T47D (cell line): ENCODE measurements at regions not wholly inside any gene's neighbourhood (a gene's known extent, or its start where the extent isn't known, plus 50 kb on each side); places are given as distances from the start of the nearest gene placed in this dataset.
"Not testable (repeated sequence)": the region's sequence is repeated elsewhere in the genome, so short reads cannot be mapped to it uniquely, and the experiment has no call there.

Source experiments
- DNase-seq, 2 experiments: peaks; one replicate each; pipeline versions ENCODE4 v3.0.0 to v3.0.0-alpha.2; 2011 to 2012; ENCODE audit warnings: low read depth in 1 of 2, low spot score in 1 of 2
- JUND ChIP-seq: IDR thresholded peaks from 2 replicates; pipeline ENCODE4 v1.6.1; 2012; ENCODE audit warnings: low read depth
- in situ Hi-C: cut with HindIII; loops from 2 replicates; pipeline ENCODE4 v1.10.0; 2016; ENCODE audit warnings: low sequenced_read_pairs, low pct_unique_long_range_greater_than_20kb

GRCh38 chr11:89604281-89604680 lies 105.8 kb upstream of the TRIM77 start:
- no peak for TF ChIP-seq JUND
- in situ Hi-C loops = no loop called here
- no peak for DNase-seq

GRCh38 chr11:89606845-89607244 lies 103.3 kb upstream of the TRIM77 start:
- in situ Hi-C loops, DNase-seq: not testable (repeated sequence)

GRCh38 chr11:89607497-89607896 lies 102.6 kb upstream of the TRIM77 start:
- in situ Hi-C loops = not testable (repeated sequence)
- DNase-seq = peak in 1 of 2 experiments; percentile 18

DNA sequence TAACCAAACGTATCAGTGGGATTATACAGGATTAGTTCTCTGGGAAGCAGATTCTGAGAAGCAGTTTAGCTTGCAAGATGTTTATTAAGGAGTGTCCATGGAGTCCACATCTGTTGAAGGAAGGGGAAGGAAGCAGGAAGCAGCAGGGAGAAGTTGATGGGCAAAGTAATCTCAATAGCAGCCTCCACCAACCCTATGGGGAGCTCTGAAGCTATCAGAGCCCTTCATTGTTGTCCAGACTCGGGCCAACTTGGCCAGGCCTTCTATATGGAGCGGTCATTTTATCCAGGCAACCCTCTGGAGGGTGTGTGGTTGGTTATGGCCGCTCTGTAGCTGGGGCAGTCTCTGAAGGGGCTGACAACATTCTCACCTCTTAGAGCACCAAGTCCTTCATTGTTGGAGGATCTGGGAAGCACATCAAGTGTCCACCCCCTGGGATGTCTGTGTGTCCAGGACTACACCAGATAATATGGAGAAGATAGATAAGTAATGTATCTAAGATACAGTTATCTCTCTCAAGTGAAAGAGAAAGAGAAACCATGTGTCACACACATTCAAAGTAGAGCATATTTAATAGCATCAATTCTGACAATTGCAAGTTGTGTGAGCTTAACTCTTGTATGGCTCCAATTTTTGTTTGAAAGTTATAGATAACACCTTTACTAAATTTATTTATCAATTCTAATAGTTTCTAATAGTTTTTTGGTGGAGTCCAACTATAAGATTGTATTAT lies 101.7 kb upstream of the TRIM77 start:
- TF ChIP-seq JUND = no peak
- no peak for DNase-seq
- in situ Hi-C loops = no loop called here

DNA sequence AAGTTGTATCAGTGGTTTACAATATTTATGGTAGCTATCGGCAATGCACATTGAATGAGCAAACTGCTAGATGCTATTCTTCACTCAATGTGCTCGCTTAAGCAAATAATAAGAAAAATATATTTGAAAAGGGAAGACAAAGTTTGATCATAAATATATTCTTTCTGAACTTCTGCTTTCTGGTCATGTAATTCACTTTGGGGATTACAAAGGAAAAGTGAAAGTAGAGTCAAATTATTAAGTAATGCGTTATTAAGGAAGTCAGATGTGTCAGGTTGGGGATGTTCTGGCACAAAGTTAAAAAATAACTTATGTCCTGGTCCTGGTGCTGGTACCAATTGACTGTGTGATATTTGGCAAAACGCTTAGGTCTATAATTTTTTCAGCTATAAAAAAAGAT lies 98.0 kb upstream of the TRIM77 start:
- no peak for DNase-seq
- in situ Hi-C loops = no loop called here
- TF ChIP-seq JUND = no peak

DNA sequence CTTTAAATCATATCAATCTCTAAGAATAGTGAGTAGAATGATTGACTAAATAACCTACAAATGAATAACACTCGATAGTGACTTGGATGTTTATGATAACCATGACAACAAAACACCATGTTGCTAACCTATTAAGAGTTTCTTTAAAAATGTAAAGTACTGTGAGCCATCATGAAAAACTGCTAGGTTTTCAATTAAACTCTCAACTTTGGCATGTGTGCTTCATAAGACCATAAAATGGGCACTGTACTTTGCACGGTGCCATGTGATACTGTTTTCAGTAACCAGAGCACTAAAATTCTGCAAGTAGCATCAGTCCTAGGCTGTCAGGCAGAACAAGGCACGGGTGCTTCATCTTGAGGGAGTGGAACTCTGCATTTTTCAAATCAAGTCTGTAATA lies 96.2 kb upstream of the TRIM77 start:
- no peak for TF ChIP-seq JUND
- no peak for DNase-seq
- in situ Hi-C loops = no loop called here

GRCh38 chr11:89614428-89614827 lies 95.7 kb upstream of the TRIM77 start:
- peak in 1 of 2 experiments; percentile 78 for DNase-seq
- in situ Hi-C loops = not testable (repeated sequence)

- DNase-seq, in situ Hi-C loops: not testable (repeated sequence)
Measured at GRCh38 chr11:89615642-89616041, 94.5 kb upstream of the TRIM77 start.

DNA sequence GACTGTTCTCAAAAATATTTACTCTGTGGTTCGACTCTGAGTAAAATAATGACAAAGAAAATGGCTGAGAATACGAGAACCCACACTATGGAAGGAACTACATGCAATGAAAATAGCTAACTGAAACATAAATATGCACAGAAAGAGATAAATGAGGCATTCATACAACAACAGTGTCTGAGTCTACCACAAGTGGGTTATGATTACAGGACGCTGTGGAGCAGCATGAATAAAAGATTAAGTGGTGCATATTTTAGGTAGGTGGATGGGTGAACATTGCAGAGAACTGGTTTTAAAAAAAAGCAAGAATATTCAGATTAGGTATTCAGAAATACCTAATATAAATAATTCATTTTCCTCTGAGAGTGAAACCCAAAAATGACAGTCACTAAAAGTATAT lies 93.9 kb upstream of the TRIM77 start:
- in situ Hi-C loops, DNase-seq: not testable (repeated sequence)

GRCh38 chr11:89616999-89617602 lies 93.0 kb upstream of the TRIM77 start:
- in situ Hi-C loops = not testable (repeated sequence)
- peak in 1 of 2 experiments; percentile 49 for DNase-seq

DNA sequence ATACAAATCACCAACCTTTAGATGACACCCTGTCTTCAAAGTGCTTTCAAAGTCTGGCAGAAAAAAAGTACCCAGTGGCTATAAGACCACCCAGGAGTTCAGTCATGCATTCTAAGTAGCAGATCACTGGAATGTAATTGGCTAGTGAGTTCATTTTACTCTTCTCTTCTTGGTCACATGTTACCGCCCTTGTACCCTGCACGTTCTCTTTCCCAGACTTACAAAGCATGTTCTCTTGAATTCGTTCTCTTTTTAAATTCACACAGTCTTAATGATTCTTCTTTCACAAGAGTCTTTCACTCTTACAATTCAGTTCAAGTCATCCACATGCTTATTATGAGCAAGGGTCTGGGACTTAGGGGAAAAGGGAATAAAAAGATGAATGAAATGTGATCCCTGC lies 89.4 kb upstream of the TRIM77 start:
- in situ Hi-C loops, DNase-seq: not testable (repeated sequence)

DNA sequence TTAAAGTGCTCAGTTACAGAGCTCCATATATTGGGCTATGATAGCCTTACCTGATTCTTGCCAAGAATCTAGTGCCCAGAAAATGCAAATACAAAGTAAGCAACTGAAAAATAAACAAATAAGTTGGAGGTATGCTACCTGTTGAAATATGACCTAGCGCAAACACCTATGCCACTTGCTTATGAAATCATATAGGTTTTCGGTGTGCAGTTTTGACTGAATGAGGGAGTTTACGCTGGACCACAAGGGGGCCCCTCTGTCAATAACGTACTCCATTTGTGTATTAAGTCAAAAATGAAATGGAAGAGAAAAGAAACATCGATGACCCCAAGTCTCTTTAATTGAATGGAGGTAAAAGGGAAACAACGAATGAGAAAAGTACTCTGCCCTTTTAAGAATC lies 84.9 kb upstream of the TRIM77 start:
- DNase-seq = peak in 1 of 2 experiments; percentile 59
- in situ Hi-C loops = no loop called here
- no peak for TF ChIP-seq JUND

- DNase-seq = no peak
- no peak for TF ChIP-seq JUND
- in situ Hi-C loops = no loop called here
Measured at GRCh38 chr11:89626366-89626765, 83.7 kb upstream of the TRIM77 start.

GRCh38 chr11:89626881-89627280 lies 83.2 kb upstream of the TRIM77 start:
- DNase-seq, in situ Hi-C loops: not testable (repeated sequence)
